ENCODE measurements at regions not wholly inside any gene's neighbourhood (a gene's known extent, or its start where the extent isn't known, plus 50 kb on each side); places are given as distances from the start of the nearest gene placed in this dataset.

GRCh38 chr10:21337171-21337792 lies 188.2 kb downstream of the SKIDA1 start:
- Histone ChIP-seq H3K4me1 (ENCODE audit: control insufficient read depth, insufficient read depth, low read length) (no peaks in the 10 kb centered on the region), H3K27me3 (replicated peaks in 1 of 2; ENCODE audit: control insufficient read depth in 2 of 2, insufficient read depth in 2 of 2, low read length in 1 of 2) (no peaks in the 10 kb centered on the region), H3K9me3 (replicated peaks; ENCODE audit: control insufficient read depth, insufficient read depth, low read length) (no peaks in the 10 kb centered on the region), H3K4me2 (ENCODE audit: control insufficient read depth, insufficient read depth) (no peak overlapping the region), H4K20me1 (ENCODE audit: control insufficient read depth, insufficient read depth) (no peaks in the 10 kb centered on the region), H3K79me2 (ENCODE audit: control insufficient read depth, insufficient read depth, low read length) (no peaks in the 10 kb centered on the region), H3K4me3 (no peak overlapping the region), H3K27ac (ENCODE audit: control insufficient read depth, insufficient read depth) (no peak overlapping the region), H3K36me3 (ENCODE audit: control insufficient read depth in 2 of 2, insufficient read depth in 2 of 2, low read length in 1 of 2) (no peaks in the 10 kb centered on the region), H3K9ac (ENCODE audit: control insufficient read depth, insufficient read depth, low read length) (no peak overlapping the region), H2AFZ (ENCODE audit: control insufficient read depth, low read depth, low read length) (no peak overlapping the region)
- ChIA-PET RAD21 (ENCODE audit: unreplicated experiment) (no interaction called here), POLR2A (no interaction called here), SMC1A (ENCODE audit: uncharacterized antibody, unreplicated experiment) (no interaction called here), CTCF (interaction anchor here (0.7 to 1.1 kb wide), 2 partner anchors 41 to 46 kb away, joined by 3 read pairs; no protein-coding TSS in a partner anchor)
- DNase-seq (ENCODE audit: low read depth, low spot score) (no peak), FAIRE-seq (no peak), ATAC-seq (no peak)
- intact Hi-C loops (cut with micrococcal nuclease; ENCODE audit: unreplicated experiment), result no loop called here
- no TSS peak for BruUV-seq (replicated peaks)
- WGBS (ENCODE audit: insufficient coverage, insufficient replicate concordance, low lambda C conversion rate, missing lambda C conversion rate), result 34% methylated on average over 5 of the region's 7 CpGs
- in situ Hi-C loops (cut with MboI), result no loop called here
- no peak for TF ChIP-seq KLF5 (IDR thresholded peaks at IDR 0.05; ENCODE audit: partially characterized antibody)
- TF ChIP-seq ZNF217 (IDR thresholded peaks at IDR 0.05), result no peak
- no peak for TF ChIP-seq WRNIP1 (IDR thresholded peaks at IDR 0.05; ENCODE audit: borderline replicate concordance, low read depth, low read length)
- TF ChIP-seq ZNF592 (IDR thresholded peaks at IDR 0.05), result no peak
- no peak for TF ChIP-seq ZNF687 (IDR thresholded peaks at IDR 0.05)
- no peak for TF ChIP-seq ATF7 (IDR thresholded peaks at IDR 0.05; ENCODE audit: low read depth)
- TF ChIP-seq SUZ12 (IDR thresholded peaks at IDR 0.05; ENCODE audit: unreplicated experiment), result no peak
- TF ChIP-seq ZZZ3 (IDR thresholded peaks at IDR 0.05; ENCODE audit: control insufficient read depth, insufficient read length, low read depth), result no peak
- TF ChIP-seq BCL3 (IDR thresholded peaks at IDR 0.05; ENCODE audit: borderline replicate concordance, insufficient read depth, low read depth, low read length, poor library complexity, severe bottlenecking), result no peak
- TF ChIP-seq RCOR1 (conservative IDR thresholded peaks at IDR 0.05; ENCODE audit: low read depth, low read length), result no peak
- no peak for TF ChIP-seq SIX5 (IDR thresholded peaks at IDR 0.05; ENCODE audit: low read depth, low read length, severe bottlenecking)
- no peak for TF ChIP-seq USF1 (IDR thresholded peaks at IDR 0.05; ENCODE audit: borderline replicate concordance, extremely low read length, insufficient read depth, low read depth, low read length)
- TF ChIP-seq ETV6 (conservative IDR thresholded peaks at IDR 0.05 in 1 of 2, IDR thresholded peaks at IDR 0.05 in 1 of 2; ENCODE audit: borderline replicate concordance in 1 of 2, low read depth in 1 of 2), result no peak
